Fibroblast of lung (primary cell): ENCODE measurements at regions not wholly inside any gene's neighbourhood (a gene's known extent, or its start where the extent isn't known, plus 50 kb on each side); places are given as distances from the start of the nearest gene placed in this dataset.

Experiments used
- DNase-seq, 2 donors: peaks; one replicate each; pipeline versions ENCODE4 v3.0.0 to v3.0.0-alpha.2; 2010; ENCODE audit warnings: low read depth in 2 of 2
- H2AFZ ChIP-seq: 2 replicates; pipeline ENCODE4 v1.5.1; 2012; ENCODE audit warnings: low read length, control low read depth, inconsistent platforms
- H3K27ac ChIP-seq: 2 replicates; pipeline ENCODE4 v1.5.1; 2011; ENCODE audit warnings: low read length, control low read depth; ENCODE audit not compliant: insufficient read depth
- H3K27me3 ChIP-seq: 2 replicates; pipeline ENCODE4 v1.5.1; 2011; ENCODE audit warnings: mild to moderate bottlenecking, low read length; ENCODE audit not compliant: control insufficient read depth, insufficient read depth
- H3K36me3 ChIP-seq: 2 replicates; pipeline ENCODE4 v1.5.1; 2011; ENCODE audit warnings: low read length; ENCODE audit not compliant: control insufficient read depth, insufficient read depth
- H3K4me1 ChIP-seq: 2 replicates; pipeline ENCODE4 v1.5.1; 2011; ENCODE audit warnings: low read length; ENCODE audit not compliant: control insufficient read depth, insufficient read depth; ENCODE audit errors: extremely low read depth
- H3K4me2 ChIP-seq: 2 replicates; pipeline ENCODE4 v1.5.1; 2011; ENCODE audit warnings: low read length, control low read depth; ENCODE audit not compliant: insufficient read depth; ENCODE audit errors: extremely low read depth
- H3K4me3 ChIP-seq, 4 experiments: fragments of 200-600 bp in 1 of 4; sonication (generic) in 1 of 4; replicated peaks in 1 of 4; 2 replicates each; pipeline ENCODE4 v1.5.1; 2011 to 2016; ENCODE audit warnings: low read length in 4 of 4, low read depth in 3 of 4, mild to moderate bottlenecking in 3 of 4, control low read depth in 2 of 4, inconsistent platforms in 1 of 4, mixed read lengths in 1 of 4; ENCODE audit not compliant: insufficient read depth in 1 of 4; ENCODE audit errors: control extremely low read depth in 1 of 4
- H3K79me2 ChIP-seq: 2 replicates; pipeline ENCODE4 v1.5.1; 2012; ENCODE audit warnings: mild to moderate bottlenecking, low read length, inconsistent platforms; ENCODE audit not compliant: control insufficient read depth, insufficient read depth
- H3K9ac ChIP-seq: 2 replicates; pipeline ENCODE4 v1.5.1; 2011; ENCODE audit warnings: mild to moderate bottlenecking, low read length, control low read depth; ENCODE audit not compliant: insufficient read depth
- H3K9me3 ChIP-seq: 2 replicates; pipeline ENCODE4 v1.5.1; 2012; ENCODE audit warnings: low read depth, low read length; ENCODE audit not compliant: control insufficient read depth, insufficient read depth
- H4K20me1 ChIP-seq: 2 replicates; pipeline ENCODE4 v1.5.1; 2011; ENCODE audit warnings: low read length; ENCODE audit not compliant: control insufficient read depth, insufficient read depth; ENCODE audit errors: extremely low read depth
- CTCF ChIP-seq, 2 donors: IDR thresholded peaks in 1 of 2; conservative IDR thresholded peaks in 1 of 2; 1 replicate in 1 of 2; 2 replicates in 1 of 2; pipeline ENCODE4 v1.5.1; 2011 to 2012; ENCODE audit warnings: low read length in 2 of 2, control low read depth in 1 of 2, inconsistent platforms in 1 of 2, low read depth in 1 of 2, mild to moderate bottlenecking in 1 of 2
- EZH2 ChIP-seq: IDR thresholded peaks from 2 replicates; pipeline ENCODE4 v1.5.1; 2012; ENCODE audit warnings: low read length, control low read depth, mild to moderate bottlenecking; ENCODE audit errors: missing control alignments

DNA sequence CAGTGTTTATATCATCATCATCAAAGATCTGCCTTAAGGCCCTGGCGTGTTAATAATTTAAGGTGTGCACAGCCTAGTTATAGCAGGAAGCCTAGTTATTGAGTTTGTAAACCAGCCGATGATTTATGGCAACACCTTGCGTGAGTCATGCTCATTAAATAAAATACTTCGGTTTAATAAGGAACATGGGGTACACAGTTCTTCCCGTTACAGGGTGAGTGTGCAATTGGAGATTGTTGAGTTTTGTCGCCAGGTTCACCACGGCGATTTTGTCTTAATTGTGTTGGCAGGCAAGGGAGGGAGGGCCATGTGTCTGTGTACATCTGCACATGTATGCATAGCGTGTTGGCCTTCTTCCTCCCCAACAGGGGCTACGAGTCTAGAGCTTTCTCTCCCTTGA is 104.0 kb downstream of the TFAP2A start:
- DNase-seq, result no peak
- H3K4me3 ChIP-seq, result no peak overlapping the region
- no peaks in the 10 kb centered on the region for H3K9me3 ChIP-seq
- no peaks in the 10 kb centered on the region for H4K20me1 ChIP-seq
- TF ChIP-seq EZH2 (no peak), CTCF (conservative IDR thresholded peaks at IDR 0.05 in 1 of 2, IDR thresholded peaks at IDR 0.05 in 1 of 2; ENCODE audit: low read depth in 1 of 2, low read length in 2 of 2) (no peak)
- H3K36me3 ChIP-seq, result no peaks in the 10 kb centered on the region
- no peaks in the 10 kb centered on the region for H3K27me3 ChIP-seq
- no peak overlapping the region for H3K27ac ChIP-seq
- no peak overlapping the region for H3K4me2 ChIP-seq
- H2AFZ ChIP-seq, result no peak overlapping the region
- no peak overlapping the region for H3K9ac ChIP-seq
- no peaks in the 10 kb centered on the region for H3K79me2 ChIP-seq
- no peaks in the 10 kb centered on the region for H3K4me1 ChIP-seq

- no peaks in the 10 kb centered on the region for H3K36me3 ChIP-seq
- H3K27ac ChIP-seq, result no peak overlapping the region
- no peaks in the 10 kb centered on the region for H3K79me2 ChIP-seq
- no peaks in the 10 kb centered on the region for H3K27me3 ChIP-seq
- H3K4me2 ChIP-seq, result no peak overlapping the region
- H3K4me3 ChIP-seq, result no peak overlapping the region
- H2AFZ ChIP-seq, result no peak overlapping the region
- TF ChIP-seq EZH2 (no peak), CTCF (conservative IDR thresholded peaks at IDR 0.05 in 1 of 2, IDR thresholded peaks at IDR 0.05 in 1 of 2; ENCODE audit: low read depth in 1 of 2, low read length in 2 of 2) (no peak)
- H3K9me3 ChIP-seq, result no peaks in the 10 kb centered on the region
- peak in 1 of 2 donors; percentile 20 for DNase-seq
- H3K4me1 ChIP-seq, result no peaks in the 10 kb centered on the region
- no peaks in the 10 kb centered on the region for H4K20me1 ChIP-seq
- H3K9ac ChIP-seq, result no peak overlapping the region
Observed at GRCh38 chr6:10310330-10310653, 104.6 kb downstream of the TFAP2A start.

DNA sequence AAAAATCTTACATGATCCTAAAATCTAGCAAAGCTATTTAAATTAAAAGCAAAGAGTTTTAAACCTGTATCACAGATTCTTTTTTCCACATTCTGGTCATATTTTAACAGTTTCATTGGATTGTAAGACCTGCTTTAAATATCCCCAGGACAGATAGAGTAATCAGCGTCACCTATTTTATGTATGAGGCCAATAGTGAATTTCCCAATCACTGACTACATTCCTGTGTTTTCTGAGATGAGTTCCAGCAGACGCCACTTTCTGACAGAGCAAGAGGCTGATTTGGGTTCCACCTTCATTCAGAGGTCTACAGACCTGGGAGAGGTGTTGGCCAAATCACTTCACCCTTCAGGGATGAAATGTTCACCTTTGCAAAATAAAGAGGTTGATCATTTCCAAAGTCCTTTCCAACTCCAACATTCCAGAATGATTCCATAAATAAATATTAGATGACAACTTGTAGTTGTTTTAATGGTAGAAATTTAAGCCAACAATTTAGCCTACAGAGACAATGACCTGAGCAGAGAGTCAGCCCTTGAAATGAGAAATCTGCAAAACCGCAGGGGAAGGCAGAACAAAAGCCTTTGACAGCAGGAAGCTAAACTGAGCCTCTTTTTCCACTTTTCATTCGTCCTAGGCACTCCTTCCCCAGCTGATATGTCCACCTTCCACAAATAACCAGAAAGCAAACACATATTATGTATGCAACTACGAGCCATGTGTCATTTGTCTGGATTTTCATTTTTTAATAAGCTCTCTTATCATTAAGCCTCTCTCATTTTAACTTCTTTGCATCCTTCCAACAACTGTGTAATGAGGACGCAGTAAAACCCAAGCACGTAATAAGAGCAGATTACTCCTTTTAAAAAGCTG is 105.2 kb downstream of the TFAP2A start:
- Histone ChIP-seq H3K27me3 (no peaks in the 10 kb centered on the region), H2AFZ (no peak overlapping the region), H3K4me2 (no peak overlapping the region), H3K4me3 (no peak overlapping the region), H4K20me1 (no peaks in the 10 kb centered on the region), H3K36me3 (no peaks in the 10 kb centered on the region), H3K27ac (no peak overlapping the region), H3K79me2 (no peaks in the 10 kb centered on the region), H3K9ac (no peak overlapping the region), H3K9me3 (no peaks in the 10 kb centered on the region), H3K4me1 (no peaks in the 10 kb centered on the region)
- peak in 1 of 2 donors; percentile 41 for DNase-seq
- TF ChIP-seq CTCF (conservative IDR thresholded peaks at IDR 0.05 in 1 of 2, IDR thresholded peaks at IDR 0.05 in 1 of 2; ENCODE audit: low read depth in 1 of 2, low read length in 2 of 2) (no peak), EZH2 (no peak)
